ENCODE measurements at regions not wholly inside any gene's neighbourhood (a gene's known extent, or its start where the extent isn't known, plus 50 kb on each side); places are given as distances from the start of the nearest gene placed in this dataset.
A peak's percentile ranks its signal among the peaks of the same experiment; 100 is the strongest.
"Not testable (repeated sequence)": the region's sequence is repeated elsewhere in the genome, so short reads cannot be mapped to it uniquely, and the experiment has no call there.

DNA sequence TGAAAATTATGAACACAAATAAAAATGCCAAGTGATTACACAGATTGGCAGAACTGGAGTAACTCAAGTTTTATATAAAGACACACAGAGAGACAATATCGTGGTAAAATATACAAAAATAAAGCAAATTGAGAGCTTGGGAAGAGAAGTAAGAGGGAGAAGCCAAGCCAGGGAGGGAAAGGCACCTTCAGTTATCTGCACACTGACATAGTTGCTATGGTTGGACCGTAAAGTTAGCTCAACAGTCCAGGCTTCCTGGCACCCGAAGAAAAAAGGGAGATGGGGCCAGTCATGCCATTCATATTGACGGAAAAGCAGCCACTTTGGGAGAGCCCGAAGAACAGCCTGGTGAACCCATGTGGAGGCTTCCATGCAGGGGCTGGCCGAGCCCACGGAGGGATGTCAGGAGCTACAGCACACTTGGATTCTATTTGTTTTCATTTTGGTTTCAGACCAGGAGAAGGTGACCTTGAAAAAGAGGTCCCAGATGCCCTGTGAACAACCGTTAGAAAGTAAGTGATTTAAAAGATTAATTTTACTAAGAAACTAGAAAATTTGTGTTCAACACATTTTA lies 177.1 kb upstream of the IRF2BP2 start:
- in situ Hi-C loops (cut with HindIII; ENCODE audit: low pct_unique_long_range_greater_than_20kb, low sequenced_read_pairs); DNase-seq (ENCODE audit: low read depth in 1 of 2, low spot score in 1 of 2): not testable (repeated sequence)

DNA sequence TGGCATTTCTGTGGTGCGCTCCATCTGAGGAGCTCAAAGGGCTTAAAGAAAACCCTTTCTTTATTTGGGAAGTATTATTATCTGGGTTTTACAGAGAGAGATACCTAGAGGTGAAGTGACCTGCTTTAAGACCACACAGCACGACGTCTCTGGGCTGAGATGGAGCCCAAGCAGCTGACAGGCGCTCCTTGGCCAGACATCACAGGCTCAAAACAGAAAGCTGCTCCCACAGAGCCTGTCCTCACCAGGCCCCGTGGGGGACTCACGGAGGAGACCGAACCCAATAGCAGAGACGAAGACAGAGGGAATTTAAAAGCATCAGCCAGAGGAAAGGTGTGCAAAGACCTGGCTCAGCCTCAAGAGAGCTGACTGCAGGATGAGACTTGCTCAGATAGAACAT lies 175.9 kb upstream of the IRF2BP2 start:
- DNase-seq (ENCODE audit: low read depth in 1 of 2, low spot score in 1 of 2); in situ Hi-C loops (cut with HindIII; ENCODE audit: low pct_unique_long_range_greater_than_20kb, low sequenced_read_pairs): not testable (repeated sequence)

DNA sequence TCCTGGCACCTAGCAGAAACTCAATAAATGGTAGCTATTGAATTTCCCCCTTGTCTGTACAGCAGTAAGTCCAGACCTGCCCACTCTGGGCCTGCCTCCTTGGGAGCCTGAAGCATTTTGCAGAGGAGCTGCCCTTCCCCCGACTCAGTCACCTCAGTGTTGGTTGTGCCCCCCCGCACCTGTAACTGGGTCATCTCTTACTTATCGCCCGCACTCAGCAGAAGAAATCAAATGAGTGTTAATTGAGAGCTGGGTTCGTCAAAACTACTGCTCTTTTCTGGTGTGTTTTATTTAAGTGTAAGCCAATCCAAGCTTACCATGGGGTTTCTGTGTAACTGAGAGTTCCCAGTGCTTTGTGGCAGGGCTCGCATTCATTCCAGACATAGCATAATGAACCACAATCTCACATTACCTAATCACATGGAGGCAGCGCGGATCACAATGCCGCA lies 175.5 kb upstream of the IRF2BP2 start:
- DNase-seq (ENCODE audit: low read depth in 1 of 2, low spot score in 1 of 2); in situ Hi-C loops (cut with HindIII; ENCODE audit: low pct_unique_long_range_greater_than_20kb, low sequenced_read_pairs): not testable (repeated sequence)

DNA sequence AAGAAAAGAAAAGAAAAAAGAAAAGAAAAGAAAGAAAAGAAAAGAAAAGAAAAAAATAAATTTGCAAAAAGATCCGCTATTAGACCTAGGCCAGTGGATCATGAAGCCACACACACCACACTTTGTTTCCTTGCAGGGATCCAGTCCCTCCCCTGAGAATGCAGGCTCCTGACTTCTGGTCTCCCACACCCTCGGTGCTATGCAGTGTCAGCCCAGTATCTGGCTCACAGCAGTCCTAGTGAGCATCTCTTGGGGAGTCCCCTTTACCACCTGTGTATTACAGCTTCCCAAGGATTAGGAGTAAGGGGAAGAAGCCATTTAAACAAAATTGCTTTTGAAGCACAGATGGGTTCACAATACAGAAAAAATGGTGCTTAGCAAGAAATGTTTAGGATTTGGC lies 174.1 kb upstream of the IRF2BP2 start:
- DNase-seq (ENCODE audit: low read depth in 1 of 2, low spot score in 1 of 2); in situ Hi-C loops (cut with HindIII; ENCODE audit: low pct_unique_long_range_greater_than_20kb, low sequenced_read_pairs): not testable (repeated sequence)

DNA sequence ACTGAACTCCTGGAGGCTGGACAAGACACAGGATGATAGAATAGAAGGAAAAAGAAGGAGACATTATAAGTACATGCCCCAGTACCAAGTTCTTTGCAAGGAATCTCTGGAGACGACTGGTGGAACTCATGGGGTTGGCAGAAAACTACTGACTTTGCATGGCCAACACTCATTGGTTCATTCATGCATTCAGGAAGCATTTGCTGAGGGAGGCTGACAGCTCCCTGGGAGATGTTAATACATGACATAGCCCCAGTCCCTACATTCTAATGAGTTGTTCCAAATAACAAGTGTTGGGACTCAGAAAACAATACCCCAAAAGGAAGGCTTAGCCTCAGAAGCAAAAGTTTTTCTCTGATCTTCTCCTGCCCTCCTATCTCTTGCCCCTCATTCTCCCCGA lies 172.8 kb upstream of the IRF2BP2 start:
- in situ Hi-C loops (cut with HindIII; ENCODE audit: low pct_unique_long_range_greater_than_20kb, low sequenced_read_pairs): no loop called here
- no peak for TF ChIP-seq JUND (IDR thresholded peaks at IDR 0.05; ENCODE audit: low read depth)
- DNase-seq (ENCODE audit: low read depth in 1 of 2, low spot score in 1 of 2): peak in 1 of 2 experiments; percentile 47

DNA sequence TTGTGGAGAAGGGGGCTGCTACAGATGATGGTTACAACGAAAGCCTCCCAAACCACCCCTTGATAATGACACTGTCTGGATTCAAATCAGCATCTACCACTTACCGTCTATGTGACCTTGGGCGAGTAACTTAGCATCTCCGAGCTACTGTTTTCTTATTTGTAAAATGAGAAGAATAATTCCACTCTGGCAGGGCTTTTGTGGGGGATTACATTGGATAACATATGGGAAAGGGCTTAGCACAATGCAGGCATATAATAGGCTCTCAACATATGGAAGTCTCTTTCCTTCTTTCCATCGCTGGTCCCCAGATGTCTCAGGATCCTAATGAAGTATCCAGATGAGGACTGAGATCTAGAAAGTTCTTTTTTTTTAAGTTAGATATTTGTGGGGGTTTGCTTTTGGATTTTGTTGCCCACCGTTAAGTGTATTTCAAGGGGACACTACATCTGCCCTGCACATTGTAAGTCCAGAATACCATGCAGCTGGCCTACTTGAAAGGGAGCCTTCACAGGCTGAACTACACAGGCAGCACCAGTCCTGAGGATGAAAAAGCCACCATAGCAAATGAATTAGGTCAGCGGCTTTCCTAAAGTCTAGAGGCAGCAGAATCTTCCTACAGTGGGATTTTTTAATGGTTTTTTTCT lies 172.2 kb upstream of the IRF2BP2 start:
- in situ Hi-C loops (cut with HindIII; ENCODE audit: low pct_unique_long_range_greater_than_20kb, low sequenced_read_pairs): no loop called here
- DNase-seq (ENCODE audit: low read depth in 1 of 2, low spot score in 1 of 2): no peak
- TF ChIP-seq JUND (IDR thresholded peaks at IDR 0.05; ENCODE audit: low read depth): no peak

DNA sequence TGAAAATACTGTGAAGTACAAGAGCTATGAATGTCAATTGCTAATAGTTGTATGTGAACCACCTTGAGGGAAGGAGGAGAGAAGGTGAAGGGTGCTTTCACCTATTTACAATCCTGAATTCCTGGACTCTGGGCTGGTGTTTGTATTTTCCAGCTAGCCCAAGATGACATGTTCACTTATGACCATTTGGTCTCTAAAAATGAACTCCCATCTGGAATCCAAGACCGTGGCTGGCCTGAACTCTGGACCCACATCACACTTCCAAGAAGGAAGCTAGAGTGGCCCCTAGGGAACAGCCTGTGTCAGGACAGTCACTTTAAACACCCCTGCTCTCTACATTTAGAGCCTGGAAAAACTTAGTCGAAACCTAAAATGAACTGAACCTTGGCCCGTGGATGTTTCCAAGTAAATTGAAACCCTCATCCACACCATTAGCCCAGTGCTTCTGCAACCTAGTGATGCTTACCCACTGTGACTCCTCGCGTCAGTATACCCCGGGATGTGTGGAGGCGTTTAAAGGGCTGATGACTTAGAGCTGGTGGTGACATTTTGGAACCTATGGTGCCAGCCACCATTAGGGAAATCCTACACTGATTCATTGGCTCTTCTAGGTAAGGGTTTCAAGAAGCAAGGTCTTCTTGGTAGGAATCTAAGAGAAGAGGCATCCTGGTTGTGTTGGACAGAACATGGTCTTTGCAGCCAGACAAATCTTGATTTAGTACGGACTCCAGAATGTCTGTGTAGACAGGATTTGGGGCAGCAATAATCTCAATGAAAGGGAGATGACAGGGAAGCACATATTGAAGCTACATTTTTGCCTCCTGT lies 171.5 kb upstream of the IRF2BP2 start:
- in situ Hi-C loops (cut with HindIII; ENCODE audit: low pct_unique_long_range_greater_than_20kb, low sequenced_read_pairs): no loop called here
- peak in 1 of 2 experiments; percentile 30 for DNase-seq (ENCODE audit: low read depth in 1 of 2, low spot score in 1 of 2)
- no peak for TF ChIP-seq JUND (IDR thresholded peaks at IDR 0.05; ENCODE audit: low read depth)

DNA sequence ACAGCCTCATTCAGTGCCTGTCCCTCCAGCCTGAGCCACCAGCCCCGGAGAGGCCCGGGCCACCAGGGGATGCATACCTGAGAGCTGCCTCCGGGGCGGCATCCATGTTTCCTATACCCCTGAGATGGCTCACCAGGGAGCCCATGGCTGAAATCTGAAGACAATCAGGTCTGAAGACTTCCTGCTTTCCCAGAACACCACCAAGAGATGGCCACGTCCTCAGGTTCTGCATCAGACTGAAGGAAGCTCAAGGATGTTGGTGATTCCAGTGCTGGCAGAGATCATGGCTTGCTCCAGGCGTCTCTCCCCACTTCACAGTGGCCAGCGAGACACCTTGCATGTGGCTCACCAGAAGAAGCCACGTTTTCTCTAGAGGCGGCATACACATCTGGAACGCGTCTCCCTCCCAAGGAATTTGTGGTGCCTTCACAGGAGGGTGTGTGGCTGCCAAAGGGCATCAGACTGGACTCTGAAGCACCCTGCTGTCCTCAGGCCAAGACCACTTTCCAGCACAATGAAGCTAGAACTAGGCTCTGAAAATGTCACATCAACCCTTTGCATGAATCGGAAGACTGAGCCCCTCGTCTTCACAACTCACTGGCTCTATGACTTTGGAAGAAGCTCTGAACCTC lies 170.7 kb upstream of the IRF2BP2 start:
- DNase-seq (ENCODE audit: low read depth in 1 of 2, low spot score in 1 of 2): no peak
- TF ChIP-seq JUND (IDR thresholded peaks at IDR 0.05; ENCODE audit: low read depth): no peak
- in situ Hi-C loops (cut with HindIII; ENCODE audit: low pct_unique_long_range_greater_than_20kb, low sequenced_read_pairs): no loop called here

DNA sequence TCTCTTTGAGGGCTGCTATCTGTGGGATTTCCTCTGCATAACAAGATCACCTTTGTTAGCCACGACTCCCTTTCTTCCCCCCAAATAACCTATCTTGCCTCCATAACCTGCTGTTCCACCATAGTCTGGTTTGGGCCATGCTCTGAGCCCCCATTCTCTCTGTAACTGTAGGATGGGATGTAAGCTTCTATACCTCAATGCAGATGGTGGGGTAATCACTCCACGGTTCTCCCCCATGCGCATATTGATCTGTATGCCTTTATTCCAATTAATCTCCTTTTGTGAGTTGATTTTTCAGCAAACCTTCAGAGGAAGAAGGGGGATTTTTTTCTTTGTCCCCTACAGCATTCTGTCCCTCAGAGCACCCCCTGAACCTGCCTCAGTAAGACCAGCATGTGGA lies 170.1 kb upstream of the IRF2BP2 start:
- no peak for TF ChIP-seq JUND (IDR thresholded peaks at IDR 0.05; ENCODE audit: low read depth)
- in situ Hi-C loops (cut with HindIII; ENCODE audit: low pct_unique_long_range_greater_than_20kb, low sequenced_read_pairs): no loop called here
- DNase-seq (ENCODE audit: low read depth in 1 of 2, low spot score in 1 of 2): no peak

DNA sequence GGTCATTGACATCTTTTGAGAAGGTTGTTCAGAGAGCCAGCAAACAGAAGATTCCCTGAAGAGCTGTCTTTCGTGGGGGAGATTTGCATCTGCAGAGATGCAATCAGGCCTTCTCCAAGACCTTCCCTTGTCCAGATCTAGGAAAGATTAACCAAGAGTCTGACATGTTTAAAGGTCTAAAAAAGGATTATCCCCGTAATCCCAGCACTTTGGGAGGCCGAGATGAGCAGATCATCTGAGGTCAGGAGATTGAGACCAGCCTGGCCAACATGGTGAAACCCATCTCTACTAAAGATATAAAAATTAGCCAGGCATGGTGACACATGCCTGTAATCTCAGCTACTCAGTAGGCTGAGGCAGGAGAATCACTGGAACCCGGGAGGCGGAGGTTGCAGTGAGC lies 169.6 kb upstream of the IRF2BP2 start:
- DNase-seq (ENCODE audit: low read depth in 1 of 2, low spot score in 1 of 2); in situ Hi-C loops (cut with HindIII; ENCODE audit: low pct_unique_long_range_greater_than_20kb, low sequenced_read_pairs): not testable (repeated sequence)

DNA sequence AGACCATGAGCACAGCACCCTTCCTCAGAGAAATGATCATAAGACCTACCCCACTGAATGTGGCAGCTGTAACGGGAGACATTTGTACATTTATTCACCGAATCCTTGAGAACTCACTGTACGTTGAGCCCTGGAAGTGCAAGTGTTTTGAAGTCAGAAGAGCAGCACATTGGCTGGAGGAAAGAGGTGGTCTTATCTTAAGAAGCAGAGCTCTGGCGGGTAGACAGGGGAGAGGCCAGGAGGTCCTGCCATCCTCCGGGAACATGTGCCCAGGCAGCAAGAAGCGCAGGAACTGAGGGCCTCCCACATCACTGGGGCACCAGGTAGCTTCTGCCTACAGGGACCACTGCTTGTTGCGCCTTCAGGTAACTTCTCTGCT lies 169.2 kb upstream of the IRF2BP2 start:
- TF ChIP-seq JUND (IDR thresholded peaks at IDR 0.05; ENCODE audit: low read depth): no peak
- no peak for DNase-seq (ENCODE audit: low read depth in 1 of 2, low spot score in 1 of 2)
- in situ Hi-C loops (cut with HindIII; ENCODE audit: low pct_unique_long_range_greater_than_20kb, low sequenced_read_pairs): no loop called here

DNA sequence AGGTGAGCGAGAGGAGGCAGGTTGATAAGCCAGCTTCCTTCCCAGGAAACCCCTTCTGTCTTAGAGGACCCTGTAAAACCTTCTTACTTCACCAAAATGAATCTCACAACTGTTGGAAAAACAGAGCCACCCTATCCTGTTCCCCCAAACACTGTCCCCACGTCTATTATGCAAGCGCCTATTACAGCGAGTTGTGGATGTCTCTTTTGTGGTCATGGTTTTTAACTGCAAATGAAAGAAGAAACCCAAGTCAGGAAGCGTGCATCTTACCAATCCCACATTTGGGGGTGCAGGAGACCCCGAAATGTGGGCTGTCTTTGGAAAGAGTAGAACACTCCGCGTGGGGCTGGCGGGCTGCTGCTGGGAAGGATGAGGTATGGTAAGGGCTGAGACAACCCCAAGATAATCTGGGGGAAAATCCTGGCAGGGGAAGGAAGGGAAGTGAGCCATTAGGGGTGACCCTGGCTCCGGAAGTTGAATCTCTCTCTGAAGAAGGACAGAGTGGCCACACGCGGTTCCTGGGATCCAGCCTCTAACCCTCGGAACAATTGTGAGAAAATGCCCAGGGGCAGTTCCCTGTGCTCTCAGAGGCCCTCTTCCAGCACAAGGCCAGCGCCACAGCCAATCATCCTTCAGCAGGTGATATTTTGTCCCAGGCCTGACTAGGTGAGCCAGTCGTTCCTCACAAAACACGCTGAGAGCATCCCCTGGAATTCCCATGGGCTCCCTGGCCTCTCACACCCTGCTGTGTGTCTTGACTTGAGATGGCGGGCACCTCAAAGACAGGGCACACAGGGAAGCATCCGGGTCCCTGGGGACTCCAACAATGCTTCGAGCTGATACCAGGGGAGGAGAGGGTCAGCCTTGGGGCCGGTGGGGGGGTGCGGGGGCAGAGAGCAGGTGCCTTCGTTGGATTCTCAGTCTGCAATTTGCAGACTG lies 168.5 kb upstream of the IRF2BP2 start:
- peak in 1 of 2 experiments; percentile 53 for DNase-seq (ENCODE audit: low read depth in 1 of 2, low spot score in 1 of 2)
- in situ Hi-C loops (cut with HindIII; ENCODE audit: low pct_unique_long_range_greater_than_20kb, low sequenced_read_pairs): no loop called here
- TF ChIP-seq JUND (IDR thresholded peaks at IDR 0.05; ENCODE audit: low read depth): no peak
